GM12878 (cell line): ENCODE measurements at regions not wholly inside any gene's neighbourhood (a gene's known extent, or its start where the extent isn't known, plus 50 kb on each side); places are given as distances from the start of the nearest gene placed in this dataset.

Experiments used
- EP300 ChIP-seq, 2 experiments: fragments of 150-350 bp in 1 of 2; IDR thresholded peaks; 2 replicates each; pipeline ENCODE4 v1.6.1; 2011 to 2012; ENCODE audit warnings: low read depth in 2 of 2, low read length in 2 of 2, borderline replicate concordance in 1 of 2, improper control_type of control experiment in 1 of 2, inconsistent platforms in 1 of 2; ENCODE audit not compliant: control insufficient read depth in 1 of 2
- FOXK2 ChIP-seq: fragments of 450-650 bp; IDR thresholded peaks from 2 replicates; pipeline ENCODE4 v1.6.1; 2017; ENCODE audit warnings: mild to moderate bottlenecking, moderate library complexity
- KAT2A ChIP-seq: conservative IDR thresholded peaks from 2 replicates; pipeline ENCODE4 v1.6.1; 2011; ENCODE audit warnings: low read depth, low read length; ENCODE audit not compliant: control insufficient read depth
- NR2C2 ChIP-seq: IDR thresholded peaks from 2 replicates; pipeline ENCODE4 v1.6.1; 2011; ENCODE audit warnings: borderline replicate concordance, low read depth; ENCODE audit not compliant: control insufficient read depth, insufficient read length
- POLR2A ChIP-seq: IDR thresholded peaks from 2 replicates; pipeline ENCODE4 v1.6.1; 2011; ENCODE audit warnings: low read depth, mild to moderate bottlenecking, low read length
- POLR2AphosphoS5 ChIP-seq: IDR thresholded peaks from 2 replicates; pipeline ENCODE4 v1.6.1; 2011; ENCODE audit warnings: mild to moderate bottlenecking, low read length, inconsistent platforms
- SIX5 ChIP-seq: IDR thresholded peaks from 2 replicates; pipeline ENCODE4 v1.6.1; 2011; ENCODE audit warnings: mild to moderate bottlenecking, low read depth, low read length, moderate library complexity; ENCODE audit not compliant: severe bottlenecking
- SRF ChIP-seq, 2 experiments: IDR thresholded peaks; 2 replicates each; pipeline ENCODE4 v1.6.1; 2011; ENCODE audit warnings: low read depth in 2 of 2, low read length in 2 of 2, mild to moderate bottlenecking in 1 of 2, moderate library complexity in 1 of 2
- TAF1 ChIP-seq: IDR thresholded peaks from 2 replicates; pipeline ENCODE4 v1.6.1; 2011; ENCODE audit warnings: mild to moderate bottlenecking, low read depth, low read length, borderline replicate concordance
- TBL1XR1 ChIP-seq: IDR thresholded peaks from 2 replicates; pipeline ENCODE4 v1.6.1; 2012; ENCODE audit warnings: low read depth, low read length, improper control_type of control experiment
- ZNF207 ChIP-seq: fragments of 450-650 bp; IDR thresholded peaks from 2 replicates; pipeline ENCODE4 v1.6.1; 2014; ENCODE audit warnings: antibody characterized with exemption, mild to moderate bottlenecking, borderline replicate concordance
- ZZZ3 ChIP-seq: IDR thresholded peaks from 2 replicates; pipeline ENCODE4 v1.6.1; 2011; ENCODE audit warnings: low read depth; ENCODE audit not compliant: control insufficient read depth, insufficient read length
- TF ChIP-seq, protein P1 (sequence below), 3 experiments: IDR thresholded peaks in 2 of 3; conservative IDR thresholded peaks in 1 of 3; 2 replicates each; pipeline ENCODE4 v1.5.1; 2011; ENCODE audit warnings: low read depth in 3 of 3, low read length in 3 of 3, mild to moderate bottlenecking in 3 of 3, control low read depth in 2 of 3, moderate library complexity in 2 of 3, inconsistent platforms in 1 of 3, mixed read lengths in 1 of 3; ENCODE audit not compliant: control insufficient read depth in 2 of 3, insufficient read depth in 1 of 3; ENCODE audit errors: extremely low read depth in 1 of 3
- TF ChIP-seq, protein P2 (sequence below): fragments of 450-650 bp; IDR thresholded peaks from 2 replicates; pipeline ENCODE4 v1.6.1; 2016; ENCODE audit warnings: mild to moderate bottlenecking

DNA sequence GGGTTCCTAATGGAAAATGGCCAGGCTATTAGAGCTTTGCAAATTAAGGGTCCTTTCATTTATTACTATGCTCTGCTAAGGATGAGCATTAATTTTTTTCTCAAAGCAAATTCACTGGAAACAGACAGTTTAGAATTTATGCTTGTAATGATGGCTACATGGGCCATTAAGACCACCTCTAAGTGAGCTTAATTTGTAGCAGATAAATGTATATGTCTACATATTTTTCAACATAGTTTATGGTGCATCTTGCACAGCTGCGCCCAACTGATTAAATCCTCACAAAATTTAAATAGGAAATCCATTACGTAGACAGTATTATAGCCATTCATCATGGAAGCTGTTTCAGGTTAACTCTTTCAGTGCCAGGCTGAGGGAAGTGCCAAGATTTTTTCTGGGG is 220.9 kb downstream of the CBLN1 start:
- TF ChIP-seq, protein P1, sequence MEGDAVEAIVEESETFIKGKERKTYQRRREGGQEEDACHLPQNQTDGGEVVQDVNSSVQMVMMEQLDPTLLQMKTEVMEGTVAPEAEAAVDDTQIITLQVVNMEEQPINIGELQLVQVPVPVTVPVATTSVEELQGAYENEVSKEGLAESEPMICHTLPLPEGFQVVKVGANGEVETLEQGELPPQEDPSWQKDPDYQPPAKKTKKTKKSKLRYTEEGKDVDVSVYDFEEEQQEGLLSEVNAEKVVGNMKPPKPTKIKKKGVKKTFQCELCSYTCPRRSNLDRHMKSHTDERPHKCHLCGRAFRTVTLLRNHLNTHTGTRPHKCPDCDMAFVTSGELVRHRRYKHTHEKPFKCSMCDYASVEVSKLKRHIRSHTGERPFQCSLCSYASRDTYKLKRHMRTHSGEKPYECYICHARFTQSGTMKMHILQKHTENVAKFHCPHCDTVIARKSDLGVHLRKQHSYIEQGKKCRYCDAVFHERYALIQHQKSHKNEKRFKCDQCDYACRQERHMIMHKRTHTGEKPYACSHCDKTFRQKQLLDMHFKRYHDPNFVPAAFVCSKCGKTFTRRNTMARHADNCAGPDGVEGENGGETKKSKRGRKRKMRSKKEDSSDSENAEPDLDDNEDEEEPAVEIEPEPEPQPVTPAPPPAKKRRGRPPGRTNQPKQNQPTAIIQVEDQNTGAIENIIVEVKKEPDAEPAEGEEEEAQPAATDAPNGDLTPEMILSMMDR (IDR thresholded peaks at IDR 0.05 in 2 of 3, conservative IDR thresholded peaks at IDR 0.05 in 1 of 3; ENCODE audit: control insufficient read depth in 2 of 3, extremely low read depth in 1 of 3, insufficient read depth in 1 of 3, low read depth in 3 of 3, low read length in 3 of 3), result no peak
- TF ChIP-seq, protein P2, sequence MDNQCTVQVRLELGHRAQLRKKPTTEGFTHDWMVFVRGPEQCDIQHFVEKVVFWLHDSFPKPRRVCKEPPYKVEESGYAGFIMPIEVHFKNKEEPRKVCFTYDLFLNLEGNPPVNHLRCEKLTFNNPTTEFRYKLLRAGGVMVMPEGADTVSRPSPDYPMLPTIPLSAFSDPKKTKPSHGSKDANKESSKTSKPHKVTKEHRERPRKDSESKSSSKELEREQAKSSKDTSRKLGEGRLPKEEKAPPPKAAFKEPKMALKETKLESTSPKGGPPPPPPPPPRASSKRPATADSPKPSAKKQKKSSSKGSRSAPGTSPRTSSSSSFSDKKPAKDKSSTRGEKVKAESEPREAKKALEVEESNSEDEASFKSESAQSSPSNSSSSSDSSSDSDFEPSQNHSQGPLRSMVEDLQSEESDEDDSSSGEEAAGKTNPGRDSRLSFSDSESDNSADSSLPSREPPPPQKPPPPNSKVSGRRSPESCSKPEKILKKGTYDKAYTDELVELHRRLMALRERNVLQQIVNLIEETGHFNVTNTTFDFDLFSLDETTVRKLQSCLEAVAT, result no peak
- no peak for TF ChIP-seq SIX5
- no peak for TF ChIP-seq EP300 (IDR thresholded peaks at IDR 0.05; ENCODE audit: borderline replicate concordance in 1 of 2, control insufficient read depth in 1 of 2, low read depth in 2 of 2, low read length in 2 of 2)
- TF ChIP-seq TBL1XR1, result no peak
- no peak for TF ChIP-seq POLR2A
- no peak for TF ChIP-seq SRF (IDR thresholded peaks at IDR 0.05; ENCODE audit: low read depth in 2 of 2, low read length in 2 of 2)
- TF ChIP-seq POLR2AphosphoS5, result no peak
- no peak for TF ChIP-seq ZNF207
- no peak for TF ChIP-seq KAT2A
- TF ChIP-seq ZZZ3, result no peak
- no peak for TF ChIP-seq FOXK2
- TF ChIP-seq NR2C2, result no peak
- no peak for TF ChIP-seq TAF1
